ENCODE measurements at regions not wholly inside any gene's neighbourhood (a gene's known extent, or its start where the extent isn't known, plus 50 kb on each side); places are given as distances from the start of the nearest gene placed in this dataset.

GRCh38 chr13:74868049-74868448 is 613.9 kb downstream of the TBC1D4 start:
- TF ChIP-seq POLR2AphosphoS5 (IDR thresholded peaks at IDR 0.05; ENCODE audit: low read depth, low read length): no peak
- TF ChIP-seq POLR2A (IDR thresholded peaks at IDR 0.05; ENCODE audit: low read depth, low read length): no peak
- TF ChIP-seq TAF1 (IDR thresholded peaks at IDR 0.05; ENCODE audit: borderline replicate concordance, low read depth, low read length): no peak

Data from GM12892 (cell line).